ENCODE measurements at regions not wholly inside any gene's neighbourhood (a gene's known extent, or its start where the extent isn't known, plus 50 kb on each side); places are given as distances from the start of the nearest gene placed in this dataset.

DNA sequence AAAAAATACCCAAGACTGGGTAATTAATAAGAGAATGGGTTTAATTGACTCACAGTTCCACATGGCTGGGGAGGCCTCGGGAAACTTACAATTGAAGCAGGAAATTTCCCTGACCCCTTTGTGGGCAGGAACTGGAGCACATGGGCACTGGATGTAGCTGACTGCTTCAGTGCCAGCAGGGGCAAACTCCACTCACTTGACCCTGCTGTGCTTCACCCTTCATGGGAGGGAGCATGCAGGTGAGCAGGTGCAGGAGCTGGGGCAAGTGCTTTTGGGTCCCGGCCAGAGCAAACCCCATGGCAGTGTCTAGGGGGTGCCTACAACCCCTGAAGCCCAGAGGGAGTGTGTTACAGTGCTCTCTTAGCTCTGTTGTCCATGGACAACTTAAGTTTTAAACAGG, 132.6 kb downstream of the AKR1D1 start:
- TF ChIP-seq, protein P1, sequence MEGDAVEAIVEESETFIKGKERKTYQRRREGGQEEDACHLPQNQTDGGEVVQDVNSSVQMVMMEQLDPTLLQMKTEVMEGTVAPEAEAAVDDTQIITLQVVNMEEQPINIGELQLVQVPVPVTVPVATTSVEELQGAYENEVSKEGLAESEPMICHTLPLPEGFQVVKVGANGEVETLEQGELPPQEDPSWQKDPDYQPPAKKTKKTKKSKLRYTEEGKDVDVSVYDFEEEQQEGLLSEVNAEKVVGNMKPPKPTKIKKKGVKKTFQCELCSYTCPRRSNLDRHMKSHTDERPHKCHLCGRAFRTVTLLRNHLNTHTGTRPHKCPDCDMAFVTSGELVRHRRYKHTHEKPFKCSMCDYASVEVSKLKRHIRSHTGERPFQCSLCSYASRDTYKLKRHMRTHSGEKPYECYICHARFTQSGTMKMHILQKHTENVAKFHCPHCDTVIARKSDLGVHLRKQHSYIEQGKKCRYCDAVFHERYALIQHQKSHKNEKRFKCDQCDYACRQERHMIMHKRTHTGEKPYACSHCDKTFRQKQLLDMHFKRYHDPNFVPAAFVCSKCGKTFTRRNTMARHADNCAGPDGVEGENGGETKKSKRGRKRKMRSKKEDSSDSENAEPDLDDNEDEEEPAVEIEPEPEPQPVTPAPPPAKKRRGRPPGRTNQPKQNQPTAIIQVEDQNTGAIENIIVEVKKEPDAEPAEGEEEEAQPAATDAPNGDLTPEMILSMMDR (IDR thresholded peaks at IDR 0.05 in 4 of 5, conservative IDR thresholded peaks at IDR 0.05 in 1 of 5), result no peak
- TF ChIP-seq POLR2A (IDR thresholded peaks at IDR 0.05), result no peak
